MM.1S (cell line): ENCODE measurements at regions not wholly inside any gene's neighbourhood (a gene's known extent, or its start where the extent isn't known, plus 50 kb on each side); places are given as distances from the start of the nearest gene placed in this dataset.

Experiments
- DNase-seq: peaks from one replicate; pipeline ENCODE4 v3.0.0-alpha.2; 2015
- H2AFZ ChIP-seq: fragments of 300-600 bp; sonication (generic); 2 replicates; pipeline ENCODE4 v1.6.0; 2016; ENCODE audit warnings: antibody characterized with exemption, low read length
- H3F3A ChIP-seq: fragments of 300-600 bp; sonication (generic); 2 replicates; pipeline ENCODE4 v1.6.1; 2016; ENCODE audit warnings: mild to moderate bottlenecking, antibody characterized with exemption, low read length, moderate library complexity, mixed read lengths; ENCODE audit not compliant: insufficient read depth
- H3K27ac ChIP-seq: fragments of 300-600 bp; sonication (generic); 2 replicates; pipeline ENCODE4 v1.5.1; 2016; ENCODE audit warnings: mild to moderate bottlenecking, low read length
- H3K27me3 ChIP-seq: fragments of 300-600 bp; sonication (generic); replicated peaks from 2 replicates; pipeline ENCODE4 v1.6.0; 2016; ENCODE audit warnings: low read length; ENCODE audit not compliant: insufficient read depth
- H3K36me3 ChIP-seq: fragments of 300-600 bp; sonication (generic); replicated peaks from 2 replicates; pipeline ENCODE4 v1.6.1; 2016; ENCODE audit warnings: mild to moderate bottlenecking, low read length, mixed read lengths; ENCODE audit not compliant: insufficient read depth
- H3K4me1 ChIP-seq: fragments of 300-600 bp; sonication (generic); 2 replicates; pipeline ENCODE4 v1.6.1; 2016; ENCODE audit warnings: low read length, mixed read lengths
- H3K4me2 ChIP-seq: fragments of 300-600 bp; sonication (generic); 2 replicates; pipeline ENCODE4 v1.6.0; 2016; ENCODE audit warnings: low read depth, low read length
- H3K4me3 ChIP-seq: fragments of 300-600 bp; sonication (generic); 2 replicates; pipeline ENCODE4 v1.5.1; 2016; ENCODE audit warnings: low read length, mixed read lengths
- H3K79me2 ChIP-seq: fragments of 300-600 bp; sonication (generic); 2 replicates; pipeline ENCODE4 v1.6.1; 2016; ENCODE audit warnings: mixed run types, low read length, mixed read lengths
- H3K9ac ChIP-seq: fragments of 300-600 bp; sonication (generic); 2 replicates; pipeline ENCODE4 v1.6.1; 2016; ENCODE audit warnings: low read length, mixed read lengths
- H3K9me2 ChIP-seq: fragments of 300-600 bp; sonication (generic); replicated peaks from 2 replicates; pipeline ENCODE4 v1.6.1; 2016; ENCODE audit warnings: mild to moderate bottlenecking, low read length, mixed read lengths; ENCODE audit not compliant: insufficient read depth
- H3K9me3 ChIP-seq: fragments of 300-600 bp; sonication (generic); replicated peaks from 2 replicates; pipeline ENCODE4 v1.6.1; 2016; ENCODE audit warnings: mild to moderate bottlenecking, low read length, mixed read lengths; ENCODE audit not compliant: insufficient read depth
- H4K20me1 ChIP-seq: fragments of 300-600 bp; sonication (generic); 2 replicates; pipeline ENCODE4 v1.6.1; 2016; ENCODE audit warnings: mild to moderate bottlenecking, low read length, moderate library complexity, mixed read lengths; ENCODE audit not compliant: insufficient read depth
- EZH2 ChIP-seq: fragments of 300-600 bp; sonication (generic); optimal IDR thresholded peaks from 2 replicates; pipeline ENCODE3; 2017; ENCODE audit warnings: low read depth, mild to moderate bottlenecking, antibody characterized with exemption, low read length, mixed read lengths
- EZH2phosphoT487 ChIP-seq: fragments of 300-600 bp; sonication (generic); IDR thresholded peaks from 2 replicates; pipeline ENCODE4 v1.6.1; 2018; ENCODE audit warnings: antibody characterized with exemption, low read length
- TF ChIP-seq, protein P1 (sequence below): fragments of 300-600 bp; sonication (generic); IDR thresholded peaks from 2 replicates; pipeline ENCODE4 v1.5.1; 2016; ENCODE audit warnings: antibody characterized with exemption, low read length, mixed read lengths

DNA sequence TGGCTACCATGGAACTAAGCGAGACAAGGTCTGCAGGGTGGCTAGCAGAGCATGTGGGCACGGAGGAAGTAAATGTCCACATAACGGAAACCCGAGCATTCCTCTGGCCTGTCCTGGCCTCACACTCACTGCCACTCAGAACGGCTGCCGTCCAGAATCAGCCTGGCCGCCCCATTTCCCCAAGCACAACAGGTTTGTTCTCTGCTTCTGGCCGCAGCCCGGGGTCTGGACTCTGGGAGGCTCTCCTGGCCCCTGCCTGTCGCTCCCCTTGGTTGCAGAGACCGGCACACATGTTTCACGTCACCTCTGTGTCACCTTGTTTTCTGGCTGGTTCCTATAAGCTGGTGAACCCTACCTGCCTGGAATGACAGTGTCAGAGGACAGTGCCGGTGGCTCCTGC lies 69.3 kb downstream of the GLI2 start:
- Histone ChIP-seq H4K20me1 (no peaks in the 10 kb centered on the region), H3K27ac (no peak overlapping the region), H3K9ac (no peak overlapping the region)

DNA sequence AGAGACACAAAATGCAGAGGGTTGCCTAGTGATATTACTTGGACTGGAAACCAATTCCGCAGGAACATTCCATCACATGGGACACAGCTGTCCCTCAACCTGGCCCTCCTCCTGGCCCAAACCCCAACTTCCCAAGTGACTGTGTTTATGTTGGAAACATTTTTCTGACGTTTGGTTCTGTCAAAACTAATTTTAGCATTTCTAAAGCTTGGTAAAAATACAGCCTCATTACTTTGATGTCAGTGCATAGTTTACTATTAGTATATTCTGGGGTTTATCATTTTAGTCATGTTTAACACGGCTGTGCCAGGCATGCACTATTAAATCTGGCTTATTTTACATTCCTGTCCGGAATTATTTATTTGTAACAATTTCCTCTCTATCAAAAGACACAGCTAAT lies 69.9 kb downstream of the GLI2 start:
- no peak overlapping the region for H3K4me3 ChIP-seq
- H3F3A ChIP-seq = no peaks in the 10 kb centered on the region
- no peak for TF ChIP-seq EZH2
- TF ChIP-seq, protein P1, sequence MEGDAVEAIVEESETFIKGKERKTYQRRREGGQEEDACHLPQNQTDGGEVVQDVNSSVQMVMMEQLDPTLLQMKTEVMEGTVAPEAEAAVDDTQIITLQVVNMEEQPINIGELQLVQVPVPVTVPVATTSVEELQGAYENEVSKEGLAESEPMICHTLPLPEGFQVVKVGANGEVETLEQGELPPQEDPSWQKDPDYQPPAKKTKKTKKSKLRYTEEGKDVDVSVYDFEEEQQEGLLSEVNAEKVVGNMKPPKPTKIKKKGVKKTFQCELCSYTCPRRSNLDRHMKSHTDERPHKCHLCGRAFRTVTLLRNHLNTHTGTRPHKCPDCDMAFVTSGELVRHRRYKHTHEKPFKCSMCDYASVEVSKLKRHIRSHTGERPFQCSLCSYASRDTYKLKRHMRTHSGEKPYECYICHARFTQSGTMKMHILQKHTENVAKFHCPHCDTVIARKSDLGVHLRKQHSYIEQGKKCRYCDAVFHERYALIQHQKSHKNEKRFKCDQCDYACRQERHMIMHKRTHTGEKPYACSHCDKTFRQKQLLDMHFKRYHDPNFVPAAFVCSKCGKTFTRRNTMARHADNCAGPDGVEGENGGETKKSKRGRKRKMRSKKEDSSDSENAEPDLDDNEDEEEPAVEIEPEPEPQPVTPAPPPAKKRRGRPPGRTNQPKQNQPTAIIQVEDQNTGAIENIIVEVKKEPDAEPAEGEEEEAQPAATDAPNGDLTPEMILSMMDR = no peak
- TF ChIP-seq EZH2phosphoT487 = no peak
- DNase-seq = no peak
- H3K27me3 ChIP-seq = peaks cover 15% of the 10 kb centered on the region
- H3K27ac ChIP-seq = no peak overlapping the region
- H3K36me3 ChIP-seq = no peaks in the 10 kb centered on the region
- H3K9me3 ChIP-seq = no peaks in the 10 kb centered on the region
- H3K9ac ChIP-seq = no peak overlapping the region
- no peaks in the 10 kb centered on the region for H3K4me1 ChIP-seq
- no peaks in the 10 kb centered on the region for H3K79me2 ChIP-seq
- H4K20me1 ChIP-seq = no peaks in the 10 kb centered on the region
- H3K4me2 ChIP-seq = no peak overlapping the region
- H3K9me2 ChIP-seq = no peaks in the 10 kb centered on the region
- no peak overlapping the region for H2AFZ ChIP-seq

More for the DNA sequence above, 69.3 kb downstream of the GLI2 start:
- H3K36me3 ChIP-seq = no peaks in the 10 kb centered on the region
- H3K79me2 ChIP-seq = no peaks in the 10 kb centered on the region
- H3K4me2 ChIP-seq = no peak overlapping the region
- no peak for DNase-seq
- peaks cover 15% of the 10 kb centered on the region for H3K27me3 ChIP-seq
- no peak overlapping the region for H3K4me3 ChIP-seq
- no peak overlapping the region for H2AFZ ChIP-seq
- H3K9me3 ChIP-seq = no peaks in the 10 kb centered on the region
- no peaks in the 10 kb centered on the region for H3K9me2 ChIP-seq
- H3F3A ChIP-seq = no peaks in the 10 kb centered on the region
- TF ChIP-seq, protein P1 = no peak
- no peak for TF ChIP-seq EZH2phosphoT487
- no peak for TF ChIP-seq EZH2
- H3K4me1 ChIP-seq = no peaks in the 10 kb centered on the region

DNA sequence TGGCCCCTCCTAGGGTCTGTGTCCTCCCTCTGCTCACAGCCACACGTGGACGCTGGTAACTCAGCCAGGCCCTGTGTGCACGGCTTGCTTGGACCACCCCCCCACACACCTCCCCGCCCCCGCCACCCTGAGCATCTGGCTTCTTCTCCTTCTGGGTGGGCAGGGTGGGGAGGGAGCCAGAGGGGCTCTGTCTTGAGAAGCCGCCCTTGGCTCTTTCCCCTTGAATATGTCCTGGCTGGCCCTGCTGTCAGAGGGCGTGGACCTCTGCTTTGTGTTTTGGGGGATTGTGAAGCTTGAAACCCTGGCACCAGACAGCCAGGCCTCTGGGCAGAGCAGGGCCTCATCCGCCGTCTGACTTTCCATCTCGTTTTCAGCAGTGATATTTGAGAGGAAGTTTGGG lies 72.1 kb downstream of the GLI2 start:
- Histone ChIP-seq H2AFZ (no peak overlapping the region), H3K9me3 (no peaks in the 10 kb centered on the region), H3K27me3 (peaks cover 19% of the 10 kb centered on the region), H3K4me3 (no peak overlapping the region), H3K36me3 (no peaks in the 10 kb centered on the region), H3F3A (no peaks in the 10 kb centered on the region), H3K4me2 (no peak overlapping the region), H3K27ac (no peak overlapping the region), H3K9ac (no peak overlapping the region), H3K4me1 (no peaks in the 10 kb centered on the region), H4K20me1 (no peaks in the 10 kb centered on the region), H3K79me2 (no peaks in the 10 kb centered on the region), H3K9me2 (no peaks in the 10 kb centered on the region)
- TF ChIP-seq EZH2phosphoT487 (no peak), EZH2 (no peak)
- TF ChIP-seq, protein P1 = no peak
- DNase-seq = no peak
